ENCODE measurements at regions not wholly inside any gene's neighbourhood (a gene's known extent, or its start where the extent isn't known, plus 50 kb on each side); places are given as distances from the start of the nearest gene placed in this dataset.

- Histone ChIP-seq H3K9me3 (no peaks in the 10 kb centered on the region), H3K4me3 (no peak overlapping the region), H3K27me3 (no peaks in the 10 kb centered on the region), H3K4me1 (peaks cover 0 to 22% (median 8%) of the 10 kb centered on the region in 4 donors), H3K36me3 (no peaks in the 10 kb centered on the region), H3K27ac (no peak overlapping the region)
- intact Hi-C loops (cut with DNase I), result no loop called here
- WGBS, 2 donors, result 77 to 96% methylated on average over 2 of the region's 2 CpGs
- DNase-seq, result no peak
- TF ChIP-seq CTCF (IDR thresholded peaks at IDR 0.05) (no peak), EP300 (IDR thresholded peaks at IDR 0.05) (no peak), POLR2AphosphoS5 (IDR thresholded peaks at IDR 0.05) (no peak), POLR2A (IDR thresholded peaks at IDR 0.05) (no peak)
These were observed 109.5 kb downstream of the PALM2AKAP2 start for GRCh38 chr9:109889456-109889855.

- Histone ChIP-seq H3K27me3 (no peaks in the 10 kb centered on the region), H3K4me3 (no peak overlapping the region), H3K4me1 (peaks cover 0 to 13% (median 5%) of the 10 kb centered on the region in 4 donors), H3K36me3 (no peaks in the 10 kb centered on the region), H3K9me3 (no peaks in the 10 kb centered on the region), H3K27ac (no peak overlapping the region)
- no peak for TF ChIP-seq POLR2A (IDR thresholded peaks at IDR 0.05)
- no peak for TF ChIP-seq POLR2AphosphoS5 (IDR thresholded peaks at IDR 0.05)
- TF ChIP-seq CTCF (IDR thresholded peaks at IDR 0.05), result no peak
- TF ChIP-seq EP300 (IDR thresholded peaks at IDR 0.05), result no peak
- intact Hi-C loops (cut with DNase I), result no loop called here
- 79% methylated on average over 5 of the region's 5 CpGs for WGBS, 2 donors
- DNase-seq, result no peak
These were observed 113.2 kb downstream of the PALM2AKAP2 start for GRCh38 chr9:109893241-109893640.

GRCh38 chr9:109894473-109894872 lies 114.5 kb downstream of the PALM2AKAP2 start:
- TF ChIP-seq CTCF (IDR thresholded peaks at IDR 0.05) (no peak), POLR2A (IDR thresholded peaks at IDR 0.05) (no peak), POLR2AphosphoS5 (IDR thresholded peaks at IDR 0.05) (no peak), EP300 (IDR thresholded peaks at IDR 0.05) (no peak)
- intact Hi-C loops (cut with DNase I), result no loop called here
- no peak overlapping the region for H3K4me3 ChIP-seq
- H3K27me3 ChIP-seq, result no peaks in the 10 kb centered on the region
- peak overlapping the region in 2 of 4 donors; percentile 9 to 21 for H3K27ac ChIP-seq
- H3K9me3 ChIP-seq, result no peaks in the 10 kb centered on the region
- peaks cover 0 to 12% (median 5%) of the 10 kb centered on the region in 4 donors for H3K4me1 ChIP-seq
- no peaks in the 10 kb centered on the region for H3K36me3 ChIP-seq
- WGBS, 2 donors, result 94 to 95% methylated on average over 6 of the region's 6 CpGs
- DNase-seq, result no peak

GRCh38 chr9:109894921-109895758 lies 115.1 kb downstream of the PALM2AKAP2 start:
- 53 to 82% methylated on average over 6 of the region's 6 CpGs for WGBS, 2 donors
- Histone ChIP-seq H3K4me1 (peaks cover 0 to 12% (median 5%) of the 10 kb centered on the region in 4 donors), H3K9me3 (no peaks in the 10 kb centered on the region), H3K27ac (peak overlapping the region in 2 of 4 donors; percentile 21 to 36), H3K36me3 (no peaks in the 10 kb centered on the region), H3K27me3 (no peaks in the 10 kb centered on the region), H3K4me3 (no peak overlapping the region)
- DNase-seq, result no peak
- intact Hi-C loops (cut with DNase I), result no loop called here
- no peak for TF ChIP-seq CTCF (IDR thresholded peaks at IDR 0.05)
- peak in 1 of 4 donors; percentile 12 for TF ChIP-seq EP300 (IDR thresholded peaks at IDR 0.05)
- TF ChIP-seq POLR2AphosphoS5 (IDR thresholded peaks at IDR 0.05), result peak in 2 of 4 donors; percentile 28 to 30
